ENCODE measurements at regions not wholly inside any gene's neighbourhood (a gene's known extent, or its start where the extent isn't known, plus 50 kb on each side); places are given as distances from the start of the nearest gene placed in this dataset.

DNA sequence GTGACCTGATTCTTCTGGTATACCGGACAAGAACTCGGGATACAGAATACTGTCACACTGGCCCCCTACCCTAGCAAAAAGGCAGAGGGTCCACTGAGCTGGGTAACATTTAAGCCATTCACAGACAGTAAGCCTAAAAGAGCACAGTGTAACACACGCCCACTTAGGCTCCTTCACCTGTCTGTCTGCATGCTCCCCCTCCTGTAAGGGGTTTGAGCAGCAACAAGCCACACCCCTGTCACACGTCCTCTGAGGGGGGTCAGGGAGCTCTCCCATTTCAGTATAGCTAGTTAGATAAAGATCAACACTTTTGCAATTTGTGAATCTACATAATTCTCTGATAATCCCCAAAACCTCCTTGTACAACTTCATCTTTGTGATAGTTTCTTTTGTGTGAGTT is 586.3 kb upstream of the LMCD1 start:
- no peak for DNase-seq

DNA sequence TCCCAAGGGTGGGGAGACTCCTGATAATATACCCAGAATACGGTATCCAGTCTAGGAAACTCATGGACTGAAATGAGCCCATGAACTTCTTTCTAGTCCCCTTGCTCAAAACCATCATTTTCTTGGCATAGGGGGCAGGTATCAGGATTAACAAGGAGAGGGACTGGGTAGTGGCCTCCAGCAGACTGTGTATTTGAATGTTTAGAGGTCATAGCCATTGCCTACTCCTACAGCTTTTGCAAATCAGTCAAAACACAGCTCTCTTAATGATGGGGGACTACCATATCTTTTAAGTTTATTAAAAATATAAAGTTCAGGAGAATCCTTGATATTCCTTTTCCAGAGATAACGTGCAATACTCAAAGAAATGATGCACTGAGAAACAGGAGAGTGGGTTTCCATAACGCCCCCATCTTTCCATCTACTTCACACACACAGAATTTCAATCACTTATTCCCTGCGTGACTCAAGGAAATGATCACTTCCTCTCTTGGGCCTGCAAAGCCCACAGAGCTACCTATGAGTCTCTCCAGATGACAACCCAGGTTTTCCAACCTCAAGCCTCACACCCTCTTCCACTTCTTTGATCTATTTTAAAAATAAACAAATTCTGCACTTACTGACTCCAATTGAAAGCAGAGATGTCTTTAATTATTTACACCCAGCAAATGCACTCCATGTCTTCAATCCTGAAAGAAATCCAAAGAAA is 584.0 kb upstream of the LMCD1 start:
- no peak for DNase-seq

DNA sequence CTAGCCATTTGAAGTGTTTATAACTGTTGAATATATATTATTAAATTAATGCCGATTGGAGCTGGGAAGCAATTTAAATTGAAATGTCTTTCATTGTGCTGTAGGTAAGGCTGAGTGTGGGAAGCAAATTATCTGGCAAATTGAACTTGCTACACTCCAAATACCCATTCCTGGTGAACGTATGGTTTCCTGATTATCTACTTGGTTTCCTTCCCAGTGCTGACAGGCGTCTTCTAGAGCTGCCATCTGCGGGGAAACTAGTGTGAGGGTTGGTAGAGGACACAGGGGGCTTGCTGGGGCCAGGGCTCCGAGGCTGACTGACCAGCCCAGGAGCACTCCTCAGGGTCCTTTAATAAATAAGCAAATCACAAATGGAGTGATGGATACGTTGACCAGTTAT is 581.4 kb upstream of the LMCD1 start:
- DNase-seq, result no peak

DNA sequence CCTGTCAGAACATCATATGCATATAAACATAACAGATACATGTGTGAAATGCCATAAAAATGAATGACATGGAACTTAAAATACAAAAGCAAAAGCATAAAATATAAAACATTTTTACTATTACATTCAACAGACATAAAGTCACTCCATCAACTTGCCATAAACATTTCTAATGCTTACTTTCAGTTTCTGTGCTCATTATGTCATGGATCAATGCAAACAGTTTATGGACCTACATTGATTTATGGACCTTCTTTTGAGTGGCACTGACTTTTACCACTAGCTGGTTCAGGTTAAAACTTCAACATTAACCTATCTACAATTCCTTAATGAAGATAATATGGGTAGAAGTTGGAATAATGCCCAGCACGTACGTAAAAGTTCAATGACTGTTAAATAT is 577.4 kb upstream of the LMCD1 start:
- no peak for DNase-seq

DNA sequence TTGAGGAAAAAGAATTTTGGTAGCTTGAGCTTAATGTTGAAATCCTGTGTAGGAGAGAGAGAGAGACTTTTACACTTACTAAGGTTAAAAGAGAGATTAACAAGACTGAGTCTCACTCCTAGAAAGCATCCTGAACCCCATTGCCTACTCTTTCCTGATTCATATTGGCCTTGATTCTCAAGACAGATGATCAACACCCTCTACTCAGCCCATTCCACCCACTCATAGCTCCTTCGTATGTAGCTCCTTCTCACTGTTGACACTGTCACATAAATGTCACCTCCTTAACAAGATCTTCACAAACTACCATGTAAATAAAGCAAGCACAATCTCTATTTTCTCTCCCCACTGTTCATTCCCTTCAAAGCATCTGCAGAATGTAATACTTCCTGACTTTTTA is 574.6 kb upstream of the LMCD1 start:
- no peak for DNase-seq

DNA sequence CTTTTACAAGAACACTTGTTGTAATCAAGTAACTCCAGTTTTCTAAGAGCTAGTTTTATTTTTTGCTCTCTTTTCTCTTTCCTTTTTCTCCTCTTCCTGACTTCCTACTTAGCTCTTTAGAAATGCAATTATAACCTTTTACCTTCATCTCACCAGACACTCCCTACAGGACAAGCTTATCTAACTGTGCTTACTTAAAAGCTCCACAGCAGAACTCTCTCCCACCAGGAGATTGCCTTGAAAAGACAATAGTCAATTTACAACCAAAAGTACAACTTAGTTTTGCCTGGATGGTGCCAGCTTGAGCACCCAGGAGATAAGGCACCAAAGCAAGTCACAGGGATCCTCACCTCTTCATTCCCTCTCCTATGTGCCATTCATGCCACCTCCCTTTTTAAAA is 573.8 kb upstream of the LMCD1 start:
- no peak for DNase-seq

DNA sequence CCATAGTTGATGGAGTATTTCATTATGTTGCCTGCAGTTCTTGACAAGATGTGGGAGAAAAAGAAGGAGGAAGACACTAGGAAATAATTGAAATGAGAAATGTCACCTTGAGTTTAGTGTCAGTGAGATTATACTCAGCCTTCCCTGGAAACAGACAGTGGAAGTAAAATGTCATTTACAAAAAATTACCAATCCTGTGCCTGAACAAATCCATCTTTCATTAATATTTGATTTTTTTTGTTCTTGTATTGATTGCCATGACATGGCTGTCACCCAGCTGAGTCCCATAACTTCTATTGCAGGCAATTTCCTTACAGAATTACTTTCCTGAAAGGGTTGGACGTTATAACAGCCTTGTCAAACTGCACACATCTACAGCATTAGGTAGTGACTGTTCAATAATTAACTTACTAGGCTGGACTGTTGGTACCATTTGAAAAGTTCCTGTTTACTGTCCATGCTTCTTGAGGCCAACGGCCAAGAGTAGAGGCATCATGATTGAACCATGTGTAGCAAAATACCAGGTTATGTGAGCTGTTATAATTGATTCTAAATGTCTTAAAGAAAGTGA is 572.2 kb upstream of the LMCD1 start:
- DNase-seq, result no peak

DNA sequence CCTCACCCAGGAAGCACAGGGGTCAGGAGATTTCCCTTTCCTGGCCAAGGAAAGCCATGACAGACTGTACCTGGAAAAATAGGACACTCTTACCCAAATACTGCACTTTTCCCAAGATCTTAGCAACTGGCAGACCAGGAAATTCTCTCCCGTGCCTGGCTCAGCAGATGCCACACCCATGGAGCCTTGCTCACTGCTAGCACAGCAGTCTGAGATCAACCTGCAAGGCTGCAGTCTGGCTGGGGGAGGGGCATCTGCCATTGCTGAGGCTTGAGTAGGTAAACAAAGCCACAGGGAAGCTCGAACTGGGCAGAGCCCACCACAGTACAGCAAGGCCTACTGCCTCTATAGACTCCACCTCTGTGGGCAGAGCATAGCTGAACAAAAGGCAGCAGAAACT is 567.3 kb upstream of the LMCD1 start:
- DNase-seq, result no peak

DNA sequence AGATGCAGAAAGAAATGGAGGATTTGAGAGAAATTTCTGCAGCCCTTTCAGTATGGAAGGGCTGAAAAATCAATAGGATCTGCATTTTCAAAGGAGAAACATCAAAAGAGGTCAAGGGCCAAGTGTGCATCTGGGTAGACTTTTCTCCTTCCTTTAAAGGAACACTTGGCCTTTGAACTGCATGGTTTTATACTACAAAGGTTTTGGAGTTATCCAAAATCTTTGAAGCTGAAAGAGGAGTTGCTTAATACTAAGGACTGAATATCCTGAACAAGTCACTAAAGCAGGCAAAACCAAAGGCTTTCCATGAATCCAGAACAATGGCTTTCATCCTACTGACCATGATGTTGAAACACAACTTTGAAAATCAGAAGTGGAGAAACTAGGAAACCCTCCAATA is 553.7 kb upstream of the LMCD1 start:
- DNase-seq, result no peak

DNA sequence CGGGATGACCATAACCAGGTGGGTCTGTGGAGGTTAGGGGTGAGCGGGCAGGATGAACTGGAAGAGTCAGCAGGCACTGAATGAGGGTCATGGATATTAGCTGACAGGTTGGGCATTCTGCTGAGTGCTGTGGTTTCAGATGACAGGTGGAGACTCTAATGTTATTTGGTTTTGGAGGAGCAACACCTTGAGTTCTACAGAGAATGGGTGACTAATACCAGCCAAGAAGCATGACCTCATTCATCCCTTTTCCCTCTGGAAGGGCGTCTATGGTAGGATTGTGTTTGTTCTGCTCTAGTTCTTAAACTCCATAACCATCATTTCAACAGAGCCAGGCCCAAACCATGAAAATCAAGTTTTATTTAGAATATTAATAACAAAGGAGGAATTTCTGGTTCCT is 550.7 kb upstream of the LMCD1 start:
- no peak for DNase-seq

DNA sequence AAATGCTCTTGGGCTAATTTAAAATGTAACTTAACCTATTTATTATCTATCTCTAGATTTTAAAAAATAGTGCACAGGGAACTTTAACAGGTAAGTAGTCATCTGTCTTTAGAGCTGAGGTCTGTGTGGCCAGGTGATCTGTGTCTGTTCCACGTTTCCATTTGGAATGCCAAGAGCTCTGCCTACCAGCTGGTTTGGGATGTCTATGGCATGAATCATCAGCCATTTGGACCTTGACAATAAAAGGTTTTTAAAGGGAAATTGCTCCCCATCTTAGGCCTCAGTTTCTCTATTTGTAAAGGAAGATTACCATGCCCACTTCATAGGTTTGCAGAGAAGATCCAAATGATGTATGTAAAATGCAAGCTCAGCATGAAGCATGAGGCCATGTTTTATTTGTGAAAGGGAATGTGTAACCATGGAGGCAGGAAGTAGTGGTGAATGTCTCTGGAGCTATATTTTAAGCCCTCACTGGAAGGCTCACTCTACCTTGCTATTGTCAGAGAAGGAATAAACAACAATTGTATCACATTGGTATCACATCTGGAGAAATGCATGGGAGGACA is 548.1 kb upstream of the LMCD1 start:
- no peak for DNase-seq

DNA sequence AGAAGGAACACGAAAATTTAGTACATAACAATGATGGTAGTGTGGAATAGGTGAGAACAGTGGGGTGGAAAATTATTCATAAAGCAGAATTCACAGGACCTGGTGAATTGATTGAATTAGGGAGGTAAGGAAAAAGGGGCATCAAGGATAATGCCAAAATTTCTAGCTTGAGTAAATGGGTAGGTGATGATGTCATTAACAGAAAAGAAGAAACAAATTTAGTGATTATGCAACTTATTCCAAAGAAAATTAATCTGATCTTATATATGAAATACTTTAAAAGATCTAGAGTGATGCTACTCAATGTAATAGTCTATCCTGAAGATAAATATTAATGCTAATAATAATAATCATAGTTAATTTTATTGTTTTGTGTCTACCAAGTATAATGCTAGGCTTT is 544.6 kb upstream of the LMCD1 start:
- DNase-seq, result no peak

DNA sequence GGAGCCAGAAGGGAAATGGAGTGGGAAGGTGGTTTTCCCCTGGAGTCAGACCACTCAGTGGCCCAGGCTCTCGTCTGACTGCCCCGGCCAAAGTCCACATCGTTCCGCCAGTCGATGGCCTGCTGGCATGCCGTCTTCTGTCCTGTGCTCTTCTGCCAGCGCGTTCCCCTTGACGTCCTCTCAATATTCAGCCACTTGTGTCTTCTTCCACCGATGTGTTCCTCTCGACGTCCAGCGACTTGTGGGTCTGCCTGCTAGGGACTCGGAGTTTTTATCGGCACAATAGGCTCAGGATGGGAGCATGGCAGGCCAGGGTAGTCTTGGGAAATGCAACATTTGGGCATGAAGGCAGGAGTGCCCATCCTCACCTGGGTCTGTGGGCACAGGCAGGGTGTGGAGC is 542.5 kb upstream of the LMCD1 start:
- DNase-seq, result no peak

DNA sequence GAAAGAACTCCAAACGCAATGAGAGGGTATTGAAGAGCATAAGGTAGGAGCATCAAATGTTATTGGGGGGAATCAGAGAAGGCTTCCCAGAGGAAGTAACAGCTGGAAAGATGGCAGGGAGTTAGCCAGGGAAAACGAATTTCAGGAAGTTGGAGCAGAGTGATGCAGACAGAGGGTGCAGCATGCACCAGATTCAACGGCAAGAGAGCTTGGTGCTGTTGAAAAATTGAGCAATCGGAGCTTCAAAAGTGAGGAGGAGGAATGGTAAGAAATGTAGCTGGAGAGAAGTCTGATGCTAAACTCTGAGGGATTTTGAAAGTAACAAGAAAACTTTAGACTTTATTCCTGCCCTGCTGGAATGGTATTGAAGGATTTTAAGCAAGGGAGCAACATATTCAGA is 541.0 kb upstream of the LMCD1 start:
- DNase-seq, result no peak

DNA sequence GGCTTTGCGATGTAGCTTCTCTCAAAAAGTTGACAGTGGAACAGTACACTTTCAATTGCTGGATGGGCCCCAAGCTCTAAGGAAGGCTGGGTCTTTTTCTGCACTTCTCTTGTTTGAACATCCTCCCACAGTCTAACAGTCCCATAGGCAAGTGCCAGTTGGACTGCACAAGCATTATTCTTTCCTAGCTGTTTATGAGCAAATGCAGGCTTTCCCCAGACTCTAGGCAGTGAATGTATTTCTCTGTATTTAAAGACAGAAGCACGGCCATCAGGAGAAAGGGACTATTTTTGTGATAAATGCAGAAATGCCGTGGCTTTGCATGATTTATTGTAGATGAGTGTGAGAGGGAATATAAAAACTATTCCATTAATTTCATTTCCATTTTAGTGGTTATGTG is 539.3 kb upstream of the LMCD1 start:
- DNase-seq, result no peak

DNA sequence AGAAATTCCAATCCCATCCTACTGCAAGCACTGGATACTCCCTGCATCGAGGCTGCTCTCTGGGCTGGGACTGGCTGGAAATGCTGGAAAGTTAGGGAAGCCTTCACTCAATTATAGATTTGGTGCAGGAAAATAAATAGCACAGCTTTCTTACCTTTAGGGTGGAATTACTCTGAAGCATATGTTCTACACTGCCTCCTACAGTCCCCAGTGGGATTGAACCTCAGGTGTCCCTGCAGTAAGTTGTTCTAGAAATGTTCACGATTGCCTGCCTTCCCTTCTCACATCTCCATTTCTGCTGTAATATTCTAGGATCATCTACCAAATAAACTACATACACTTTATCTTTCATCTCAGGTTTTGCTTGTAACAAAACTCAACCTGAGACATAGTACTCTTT is 536.7 kb upstream of the LMCD1 start:
- DNase-seq, result no peak

DNA sequence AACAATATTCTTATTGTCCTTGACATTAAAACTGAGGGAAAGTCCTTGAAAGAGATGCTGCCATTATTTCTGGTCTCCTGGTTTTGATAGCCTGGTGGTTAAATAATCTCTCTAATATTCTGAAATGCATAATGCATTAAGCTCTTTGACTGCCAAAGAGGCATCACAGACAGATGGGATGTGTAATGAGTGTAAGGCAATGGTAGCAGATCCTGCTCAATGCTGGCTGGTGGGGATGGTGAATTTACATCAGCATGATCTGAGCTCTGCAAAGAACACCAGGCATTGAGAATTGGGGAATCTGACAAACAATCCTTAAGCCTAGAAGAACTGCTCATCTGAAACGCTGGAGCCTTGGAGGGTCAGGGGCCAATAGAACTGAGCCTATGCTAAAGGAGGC is 528.6 kb upstream of the LMCD1 start:
- DNase-seq, result no peak

DNA sequence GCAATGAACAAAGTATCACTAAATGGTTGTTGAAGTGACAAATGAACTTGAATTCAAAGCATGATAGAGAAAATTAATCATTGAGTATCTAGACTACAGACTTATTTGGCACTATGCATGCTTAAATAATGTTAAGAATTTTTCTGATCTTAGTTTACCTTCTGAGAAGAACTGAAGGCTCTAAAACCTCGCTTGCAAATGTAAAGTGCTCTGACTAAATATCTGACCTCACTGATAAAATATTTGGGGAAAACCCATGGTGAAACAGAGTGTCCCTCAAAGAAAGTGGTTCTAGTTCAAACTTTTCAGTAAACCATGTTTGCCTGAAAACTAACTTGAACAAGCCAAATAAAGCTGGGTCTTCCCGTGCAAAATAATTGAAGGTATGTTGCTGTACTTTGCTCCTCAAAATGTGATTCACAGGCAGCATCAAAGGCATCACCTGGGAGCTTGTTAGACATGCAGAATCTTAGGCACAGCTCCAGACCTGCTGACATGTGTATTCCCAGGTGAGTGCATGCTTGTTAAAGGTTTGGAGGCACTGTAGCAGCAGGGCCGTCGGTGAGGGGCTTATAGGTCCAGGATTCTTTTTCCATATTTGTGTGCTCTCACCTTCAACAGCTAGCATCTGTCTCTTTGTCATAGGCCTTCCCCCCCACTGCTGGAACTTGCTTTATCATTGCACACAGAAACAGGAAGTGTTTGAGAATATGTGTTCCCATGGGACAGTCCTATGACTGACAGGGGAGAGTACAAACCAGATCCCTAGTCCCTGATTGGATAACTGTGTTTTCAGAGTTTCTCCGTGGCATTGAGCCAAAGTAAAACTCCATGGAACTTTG is 524.2 kb upstream of the LMCD1 start:
- peak in 1 of 14 donors; percentile 70 for DNase-seq

DNA sequence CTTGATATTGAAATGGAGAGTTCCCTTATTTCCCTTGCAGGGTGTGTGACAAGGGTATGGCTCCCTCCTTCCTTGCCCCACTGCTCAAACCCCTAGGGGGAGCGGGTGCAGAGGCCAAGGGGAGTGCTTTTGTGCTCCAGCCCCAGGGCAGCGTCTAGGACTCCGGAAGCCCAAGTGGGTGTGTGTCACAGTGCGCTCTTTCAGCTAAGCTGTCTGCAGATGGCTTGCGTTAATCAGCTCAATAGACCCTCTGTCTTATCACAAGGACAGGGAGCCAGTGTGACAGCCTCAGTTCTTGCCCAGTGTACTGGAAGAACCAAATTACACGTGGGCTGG is 523.6 kb upstream of the LMCD1 start:
- DNase-seq, result peak in 11 of 14 donors; percentile 2 to 70 (median 32)

DNA sequence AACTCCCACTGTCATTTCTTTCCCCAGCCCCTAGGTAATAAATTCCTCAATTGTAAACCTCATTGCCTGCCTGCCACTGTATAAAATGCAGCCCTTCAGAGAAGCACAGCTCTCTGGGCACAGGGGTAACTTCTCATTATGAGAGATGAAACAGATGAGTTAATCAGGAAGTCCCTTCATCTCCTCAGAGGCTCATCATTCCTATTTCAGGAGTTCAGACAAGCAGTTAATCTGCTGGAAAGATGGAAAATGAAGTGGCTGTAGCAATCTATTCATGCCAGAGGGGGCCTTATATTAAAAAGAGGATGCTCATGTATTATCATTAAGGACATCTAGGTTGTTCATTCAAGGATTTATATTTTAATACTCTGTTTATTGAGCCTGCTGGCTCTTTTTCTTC is 519.5 kb upstream of the LMCD1 start:
- DNase-seq, result no peak

DNA sequence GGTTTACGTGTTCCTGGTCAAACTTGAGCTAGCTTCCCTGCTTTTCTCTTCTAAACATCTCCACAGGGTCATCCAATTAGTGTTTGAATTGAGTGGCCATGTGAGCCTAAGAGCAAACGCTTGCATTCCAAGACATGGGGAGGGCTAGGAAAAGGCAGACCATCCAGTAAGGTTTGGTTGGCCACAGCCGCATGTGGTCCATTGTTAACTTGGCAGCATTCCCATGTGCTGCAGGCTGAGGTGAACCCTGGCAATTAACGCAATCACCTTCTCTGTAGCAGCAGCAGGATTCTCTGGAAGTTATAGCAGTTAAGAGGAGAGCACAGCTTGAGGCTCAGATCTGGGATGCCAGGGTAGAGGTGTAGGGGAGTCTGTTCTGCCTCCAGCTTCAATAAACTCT is 502.2 kb upstream of the LMCD1 start:
- no peak for DNase-seq

DNA sequence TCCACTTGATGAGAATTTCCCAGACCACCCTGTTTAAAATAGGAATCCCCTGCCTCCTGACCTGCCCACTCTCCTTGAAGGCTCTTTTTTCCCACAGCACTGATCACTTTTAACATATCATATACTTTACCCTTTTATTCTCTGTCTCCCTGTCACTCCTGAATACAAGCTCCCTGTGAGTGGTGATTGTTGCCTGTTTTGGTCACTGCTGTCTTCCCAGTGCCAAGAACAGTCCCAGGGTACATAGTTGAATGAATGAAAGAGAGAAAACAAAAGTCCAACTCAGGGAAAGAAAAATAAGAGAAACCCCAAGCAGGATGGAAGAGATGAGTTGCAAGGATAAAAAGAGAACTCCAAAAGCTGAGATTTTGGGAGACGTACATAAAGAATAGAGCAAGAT is 500.3 kb upstream of the LMCD1 start:
- peak in 2 of 14 donors; percentile 3 to 10 for DNase-seq

DNA sequence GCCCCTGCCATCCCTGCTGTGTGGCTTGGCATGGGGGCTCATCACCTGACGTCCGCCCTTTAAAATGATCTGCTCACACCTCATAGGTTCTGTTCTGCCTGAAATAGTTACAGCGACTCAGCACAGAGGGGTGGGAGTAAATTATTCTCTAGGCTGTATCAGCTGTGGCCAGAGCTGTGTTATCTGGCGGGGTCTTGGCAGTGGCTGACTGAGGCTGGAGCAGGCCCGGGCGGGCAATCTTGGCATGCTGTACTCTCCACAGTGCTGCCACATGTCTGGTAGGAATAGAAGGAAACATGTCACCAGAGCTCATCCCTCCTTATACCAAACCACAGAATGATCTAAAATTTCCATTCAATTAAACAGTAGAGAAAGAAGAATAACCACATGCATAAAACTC is 499.9 kb upstream of the LMCD1 start:
- peak in 3 of 14 donors; percentile 5 to 10 (median 5) for DNase-seq

DNA sequence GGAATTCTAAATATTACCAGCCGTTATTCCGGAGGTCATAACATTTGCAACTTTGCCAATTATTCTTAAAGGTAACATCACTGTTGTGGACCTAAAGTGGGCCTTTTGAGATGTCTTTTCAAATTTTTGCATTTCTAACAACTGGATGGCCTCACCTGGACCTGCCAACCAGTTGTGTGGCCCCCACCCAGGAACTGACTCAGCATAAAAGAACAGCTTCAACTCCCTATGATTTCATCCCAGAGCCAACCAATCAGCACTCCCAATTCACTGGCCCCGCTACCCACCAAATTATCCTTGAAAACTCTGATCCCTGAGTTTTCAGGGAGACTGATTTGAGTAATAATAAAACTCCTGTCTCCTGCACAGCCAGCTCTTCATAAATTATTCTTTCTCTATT is 489.7 kb upstream of the LMCD1 start:
- DNase-seq, result no peak
